ENCODE measurements at regions not wholly inside any gene's neighbourhood (a gene's known extent, or its start where the extent isn't known, plus 50 kb on each side); places are given as distances from the start of the nearest gene placed in this dataset.

GRCh38 chr12:111310076-111310870, 58.6 kb downstream of the PHETA1 start:
- DNase-seq = no peak

DNA sequence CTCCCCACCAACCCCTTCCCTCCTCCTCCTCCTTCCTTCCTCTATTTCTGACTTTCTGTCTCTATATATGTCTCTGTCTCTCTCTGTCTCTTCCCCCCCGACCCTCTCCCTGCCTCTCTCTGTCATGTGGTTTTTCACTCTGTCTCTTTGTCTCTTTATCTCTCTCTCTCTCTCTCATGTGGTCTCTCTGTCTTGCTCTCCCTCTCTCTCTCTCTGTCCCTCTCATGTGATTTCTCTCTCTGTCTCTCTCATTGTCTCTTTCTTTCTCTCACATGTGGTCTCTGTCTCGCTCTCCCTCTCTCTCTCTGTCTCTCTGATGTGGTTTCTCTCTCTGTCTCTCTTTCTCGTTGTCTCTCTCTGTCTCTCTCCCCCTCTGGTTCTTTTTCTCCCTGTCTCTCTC, 59.3 kb downstream of the PHETA1 start:
- no peak for DNase-seq

DNA sequence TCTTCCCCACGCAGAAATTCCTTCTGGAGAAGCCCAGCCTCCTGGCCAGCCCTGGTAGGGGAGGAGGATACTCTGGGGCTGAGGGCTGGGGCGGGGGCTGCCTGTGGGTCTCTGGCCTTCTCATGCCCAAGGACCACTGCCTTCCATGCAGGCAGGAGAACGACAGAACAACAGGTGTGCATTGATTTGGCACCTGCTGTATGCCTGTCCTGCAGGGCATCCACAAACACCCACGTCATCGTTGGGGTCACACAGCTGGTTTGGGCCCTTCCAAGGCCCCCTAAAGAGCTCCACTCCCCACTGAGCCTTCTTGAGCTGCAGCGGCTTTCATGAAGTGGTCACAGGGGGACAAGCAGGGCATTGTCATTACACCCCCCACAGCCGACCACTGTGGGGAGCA, 60.4 kb downstream of the PHETA1 start:
- no peak for DNase-seq

GRCh38 chr12:111304642-111305071, 64.2 kb downstream of the PHETA1 start:
- peak; percentile 48 to 72 (median 59) for DNase-seq

DNA sequence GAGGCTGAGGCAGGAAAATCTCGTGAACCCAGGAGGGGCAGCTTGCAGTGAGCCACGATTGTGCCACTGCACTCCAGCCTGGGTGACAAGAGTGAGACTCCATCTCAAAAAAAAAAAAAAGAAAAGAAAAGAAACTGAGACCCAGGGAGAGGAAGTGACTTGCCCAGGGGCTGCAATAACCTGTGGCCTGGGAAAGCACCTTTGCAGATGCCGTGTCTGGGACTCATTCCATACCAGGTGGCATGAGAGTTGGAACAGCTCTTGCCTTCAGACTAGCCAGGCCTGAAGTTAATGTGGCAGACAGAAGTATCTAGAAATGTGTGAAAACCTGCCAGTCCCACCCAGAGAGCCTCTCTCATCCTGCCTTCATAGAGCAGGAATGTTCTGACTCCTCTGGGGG, 65.4 kb downstream of the PHETA1 start:
- no peak for DNase-seq

GRCh38 chr12:111298582-111299436, 70.1 kb downstream of the PHETA1 start:
- peak; percentile 70 to 84 (median 78) for DNase-seq

DNA sequence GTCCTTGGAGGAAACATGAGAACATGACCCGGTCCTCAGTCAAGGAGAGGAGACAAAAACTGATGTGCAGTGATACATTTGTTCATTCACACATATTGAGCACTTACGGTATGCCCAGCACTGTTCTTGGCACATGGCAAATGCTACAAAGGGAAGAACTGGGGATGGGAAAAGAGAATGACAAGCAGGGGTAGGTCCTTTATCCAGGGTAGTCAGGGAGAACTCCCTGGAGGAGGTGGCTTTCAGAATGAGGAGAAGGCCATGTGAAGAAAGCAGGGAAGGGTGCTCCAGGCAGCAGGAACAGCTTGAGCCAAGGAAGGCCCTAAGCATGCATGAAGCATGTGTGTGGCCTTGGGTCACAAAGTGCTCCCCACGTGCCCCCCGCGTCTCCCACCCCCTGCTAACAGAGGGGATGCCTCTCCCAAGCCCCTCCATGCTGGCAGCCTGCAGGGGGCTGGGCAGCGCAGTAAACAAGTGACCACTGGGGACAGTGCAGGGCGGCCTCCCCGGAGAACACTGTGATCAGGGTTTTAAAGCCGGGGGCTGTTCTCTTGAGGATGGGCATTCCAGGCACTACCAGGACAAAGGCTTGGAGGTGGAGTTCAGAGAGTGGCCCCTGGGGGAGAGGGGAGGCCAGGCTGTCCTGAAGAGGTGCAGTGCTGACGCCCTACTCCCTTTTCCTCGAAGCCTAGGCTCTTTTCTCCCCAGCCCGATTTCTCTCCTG, 71.0 kb downstream of the PHETA1 start:
- DNase-seq = no peak

- no peak for DNase-seq
Measured at GRCh38 chr12:111296906-111297463, 71.9 kb downstream of the PHETA1 start.

- no peak for DNase-seq
Measured at GRCh38 chr12:111295176-111295575, 73.7 kb downstream of the PHETA1 start.

- no peak for DNase-seq
Measured at GRCh38 chr12:111293266-111294009, 75.5 kb downstream of the PHETA1 start.

- no peak for DNase-seq
Measured at GRCh38 chr12:111291357-111291756, 77.5 kb downstream of the PHETA1 start.

- no peak for DNase-seq
Measured at GRCh38 chr12:111288771-111289170, 80.1 kb downstream of the PHETA1 start.

- no peak for DNase-seq
Measured at GRCh38 chr12:111287125-111287900, 81.6 kb downstream of the PHETA1 start.

- no peak for DNase-seq
Measured at GRCh38 chr12:111285200-111285599, 83.7 kb downstream of the PHETA1 start.

DNA sequence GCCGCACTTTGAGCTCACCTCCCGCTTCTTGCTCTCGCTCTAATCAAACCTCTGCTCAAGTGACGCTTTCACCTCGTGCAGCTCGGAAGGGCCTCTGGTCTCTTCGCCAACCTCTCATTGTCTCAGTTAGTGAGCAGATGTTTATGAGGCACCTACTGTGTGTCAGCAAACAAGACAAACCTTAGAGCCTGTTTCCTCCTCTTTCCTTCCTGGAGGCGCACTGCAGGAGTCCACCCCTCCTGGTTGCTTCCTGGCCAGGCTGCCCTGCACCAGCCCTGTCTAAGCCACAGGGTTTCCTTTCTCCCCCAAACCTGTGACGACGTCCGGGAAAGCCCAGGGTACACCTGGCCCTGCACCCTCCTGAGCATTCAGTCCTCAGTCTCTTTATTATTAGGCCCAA, 84.2 kb downstream of the PHETA1 start:
- DNase-seq = no peak

DNA sequence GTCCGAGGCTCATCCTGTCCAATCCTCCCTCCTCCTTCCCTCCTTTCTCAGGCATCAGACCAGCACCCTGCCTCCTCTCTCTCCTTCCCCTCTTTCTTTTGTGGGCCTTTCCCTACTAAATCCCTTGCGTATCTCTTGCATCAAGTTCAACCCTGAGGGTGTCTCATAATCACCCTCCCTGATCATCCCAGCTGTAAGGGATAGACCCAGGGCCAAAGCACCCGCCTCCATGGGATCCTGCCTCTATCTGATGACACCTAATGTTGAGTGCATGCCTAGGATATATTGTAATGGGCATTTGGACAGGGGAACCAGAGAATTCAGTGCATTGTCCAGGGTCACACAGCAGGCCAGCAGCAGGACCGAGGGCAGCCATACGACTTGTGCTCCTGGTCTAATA, 84.9 kb downstream of the PHETA1 start:
- peak in 3 of 4 experiments; percentile 19 to 38 (median 22) for DNase-seq

- DNase-seq = peak; percentile 45 to 70 (median 66)
Measured at GRCh38 chr12:111283521-111283920, 85.4 kb downstream of the PHETA1 start.

DNA sequence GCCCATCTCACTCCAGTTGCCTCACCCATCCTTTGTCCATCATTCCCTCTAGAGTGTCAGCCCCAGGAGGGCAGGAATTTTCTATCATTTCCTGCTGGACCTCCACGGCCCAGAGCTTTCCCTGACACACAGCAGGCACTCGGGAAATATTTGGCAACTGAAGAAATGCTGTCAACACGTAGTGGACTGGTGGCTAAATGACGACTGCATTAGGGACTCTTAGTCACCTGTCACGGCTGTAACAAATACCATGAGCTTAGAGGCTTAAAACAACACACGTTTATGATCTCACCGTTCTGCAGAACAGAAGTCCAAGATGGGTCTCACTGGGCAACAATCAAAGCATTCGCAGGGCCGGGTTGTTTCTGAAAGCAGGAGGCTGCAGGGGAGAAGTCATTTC, 91.3 kb downstream of the PHETA1 start:
- DNase-seq = no peak

DNA sequence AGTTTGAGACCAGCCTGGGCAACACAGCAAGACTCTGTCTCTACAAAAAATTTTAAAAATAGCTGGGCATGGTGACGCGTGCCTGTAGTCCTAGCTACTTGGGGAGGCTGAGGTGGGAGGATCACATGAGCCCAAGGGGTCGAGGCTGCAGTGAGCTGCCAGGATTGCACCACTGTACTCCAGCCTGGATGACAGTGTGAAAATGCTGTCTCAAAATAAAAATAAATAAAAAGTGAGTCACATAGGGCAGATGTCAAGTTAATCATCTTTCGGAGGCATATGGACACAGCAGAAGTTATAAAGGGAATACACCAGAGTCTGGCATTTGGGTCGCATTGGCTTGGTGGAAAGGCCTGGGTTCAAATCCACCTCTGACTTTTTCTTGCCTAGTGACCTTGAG, 92.7 kb downstream of the PHETA1 start:
- peak; percentile 53 to 77 (median 68) for DNase-seq

GRCh38 chr12:111275308-111275707, 93.6 kb downstream of the PHETA1 start:
- peak in 2 of 4 experiments; percentile 19 to 20 for DNase-seq

DNA sequence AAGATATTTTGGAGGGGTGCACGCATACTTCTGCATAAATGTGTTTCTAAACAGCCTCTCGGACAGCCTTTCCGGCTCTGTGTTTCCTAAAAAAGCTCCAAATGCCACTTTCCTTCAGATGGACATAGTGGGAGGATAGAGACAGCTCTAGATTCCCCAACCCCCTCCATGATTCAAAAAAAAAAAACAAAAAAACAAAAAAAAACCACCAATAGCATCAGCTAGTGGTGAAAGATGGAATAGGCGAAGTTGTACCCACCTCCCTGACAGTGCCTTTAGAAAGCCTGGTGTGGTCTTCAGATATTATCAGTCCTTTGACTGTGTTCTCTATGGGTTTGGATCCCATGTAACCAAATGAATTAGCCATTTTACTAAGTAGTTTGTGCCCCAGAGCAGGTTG, 94.1 kb downstream of the PHETA1 start:
- peak in 3 of 4 experiments; percentile 17 to 41 (median 27) for DNase-seq

Data from suppressor macrophage (primary cell).